HepG2 (cell line): ENCODE measurements at regions not wholly inside any gene's neighbourhood (a gene's known extent, or its start where the extent isn't known, plus 50 kb on each side); places are given as distances from the start of the nearest gene placed in this dataset.

Source experiments
- ATAC-seq: fragments of 200-7000 bp; cut with Tn5 transposase; 3 replicates; pipeline ENCODE4 v1.9.1; 2020; ENCODE audit warnings: mild to moderate bottlenecking, moderate library complexity
- BruUV-seq: library from RNA; stranded (reverse); fragments of 400-500 nt; replicated peaks from 2 replicates; lab custom pipeline; 2021; lab: Mats Ljungman, UMichigan
- CTCF ChIA-PET: fragments of 300-600 bp; formaldehyde crosslinking; extraction: SDS; loops from one replicate; lab custom pipeline; 2021; ENCODE audit warnings: low total read pairs, inconsistent platforms, low intra/inter-chr PET ratio; lab: Yijun Ruan, JAX
- POLR2A ChIA-PET: fragments of 350-600 bp; sonication (Branson Sonifier 250); formaldehyde crosslinking; loops from one replicate; lab custom pipeline; 2020; ENCODE audit warnings: antibody characterized with exemption, inconsistent platforms; lab: Yijun Ruan, JAX
- DNase-seq: peaks from one replicate; pipeline ENCODE4 v3.0.0-alpha.2; 2015; ENCODE audit warnings: low spot score
- FAIRE-seq: peaks from 3 replicates; lab custom pipeline; 2011; peaks lifted over from hg19 to GRCh38; lab: Jason Lieb, UNC
- H2AFZ ChIP-seq: one replicate; pipeline ENCODE4 v1.6.1; 2011; ENCODE audit warnings: low read length, inconsistent platforms
- H3K27ac ChIP-seq: fragments of 300-600 bp; 3 replicates; pipeline ENCODE4 v1.8.0; 2011; ENCODE audit warnings: mixed run types, mild to moderate bottlenecking, mixed read lengths, low read length, inconsistent platforms; ENCODE audit not compliant: insufficient read depth; ENCODE audit errors: extremely low read length
- H3K27me3 ChIP-seq, 2 experiments: fragments of 200-600 bp in 1 of 2; 2 replicates in 1 of 2; 3 replicates in 1 of 2; pipeline versions ENCODE4 v1.6.0 to v1.8.0; 2011; ENCODE audit warnings: low read length in 2 of 2, mild to moderate bottlenecking in 2 of 2, moderate library complexity in 2 of 2, inconsistent platforms in 1 of 2; ENCODE audit not compliant: insufficient read depth in 2 of 2, control insufficient read depth in 1 of 2
- H3K36me3 ChIP-seq, 2 experiments: fragments of 200-600 bp in 1 of 2; replicated peaks in 1 of 2; 2 replicates in 1 of 2; 3 replicates in 1 of 2; pipeline versions ENCODE4 v1.5.1 to v1.8.0; 2011; ENCODE audit warnings: low read length in 2 of 2, inconsistent platforms in 1 of 2; ENCODE audit not compliant: insufficient read depth in 2 of 2, control insufficient read depth in 1 of 2
- H3K4me1 ChIP-seq: 2 replicates; pipeline ENCODE4 v1.5.1; 2012; ENCODE audit warnings: low read length, inconsistent platforms; ENCODE audit not compliant: insufficient read depth
- H3K4me2 ChIP-seq: 2 replicates; pipeline ENCODE4 v1.6.0; 2011; ENCODE audit warnings: low read depth, low read length, inconsistent platforms
- H3K4me3 ChIP-seq, 3 experiments: fragments of 200-600 bp in 1 of 3; sonication (generic), shearing (Covaris generic) in 1 of 3; replicated peaks in 1 of 3; 2 replicates each; pipeline ENCODE4 v1.5.1; 2011 to 2016; ENCODE audit warnings: low read length in 3 of 3, inconsistent platforms in 2 of 3, low read depth in 2 of 3, mild to moderate bottlenecking in 2 of 3, control low read depth in 1 of 3, mixed read lengths in 1 of 3; ENCODE audit not compliant: insufficient read depth in 1 of 3
- H3K79me2 ChIP-seq: one replicate; pipeline ENCODE4 v1.6.1; 2011; ENCODE audit warnings: low read length, inconsistent platforms; ENCODE audit not compliant: insufficient read depth
- H3K9ac ChIP-seq: 2 replicates; pipeline ENCODE4 v1.6.0; 2011; ENCODE audit warnings: mild to moderate bottlenecking, low read depth, low read length, inconsistent platforms; ENCODE audit not compliant: insufficient read depth
- H3K9me3 ChIP-seq: 2 replicates; pipeline ENCODE4 v1.5.1; 2012; ENCODE audit warnings: mild to moderate bottlenecking, low read length
- H4K20me1 ChIP-seq: 2 replicates; pipeline ENCODE4 v1.6.0; 2011; ENCODE audit warnings: inconsistent platforms, mild to moderate bottlenecking, low read length, moderate library complexity; ENCODE audit not compliant: insufficient read depth
- AFF4 ChIP-seq: sonication (generic); formaldehyde crosslinking; IDR thresholded peaks from 2 replicates; pipeline ENCODE4 v1.4.0; 2020; ENCODE audit warnings: missing genetic modification reagents
- CTCF ChIP-seq: sonication (generic); formaldehyde crosslinking; IDR thresholded peaks from 2 replicates; pipeline ENCODE4 v1.5.0; 2020; ENCODE audit warnings: mild to moderate bottlenecking, missing genetic modification reagents, moderate library complexity
- REST ChIP-seq, 2 experiments: IDR thresholded peaks; 2 replicates each; pipeline ENCODE4 v1.6.1; 2011 to 2012; ENCODE audit warnings: low read length in 2 of 2, borderline replicate concordance in 1 of 2, low read depth in 1 of 2, mild to moderate bottlenecking in 1 of 2, moderate library complexity in 1 of 2
- SKI ChIP-seq: fragments of 450-650 bp; IDR thresholded peaks from one replicate; pipeline ENCODE4 v1.6.1; 2018; ENCODE audit warnings: mild to moderate bottlenecking; ENCODE audit not compliant: partially characterized antibody
- SP1 ChIP-seq, 2 experiments: fragments of 450-650 bp in 1 of 2; sonication (generic) in 1 of 2; formaldehyde crosslinking in 1 of 2; IDR thresholded peaks; 2 replicates each; pipeline versions ENCODE4 v1.4.0 to v1.6.1; 2016 to 2020; ENCODE audit warnings: missing genetic modification reagents in 1 of 2
- ZNF180 ChIP-seq: sonication (generic); formaldehyde crosslinking; IDR thresholded peaks from 2 replicates; pipeline ENCODE4 v1.4.0; 2020; ENCODE audit warnings: low read depth, missing genetic modification reagents, borderline replicate concordance
- ZNF816 ChIP-seq: sonication (generic); formaldehyde crosslinking; IDR thresholded peaks from 2 replicates; pipeline ENCODE4 v1.8.0; 2022; ENCODE audit warnings: missing genetic modification reagents, mild to moderate bottlenecking, borderline replicate concordance
- ZNF891 ChIP-seq: sonication (generic); formaldehyde crosslinking; IDR thresholded peaks from 2 replicates; pipeline ENCODE4 v1.5.0; 2020; ENCODE audit warnings: mild to moderate bottlenecking, missing genetic modification reagents
- WGBS: methylation state at CpG from one replicate; pipeline ENCODE4 v1.1.6; 2017; ENCODE audit warnings: low lambda C conversion rate; 5-methylcytosine and 5-hydroxymethylcytosine counted together
- in situ Hi-C: cut with HindIII; loops from 2 replicates; pipeline ENCODE4 v1.10.0; 2017; ENCODE audit warnings: low pct_unique_long_range_greater_than_20kb; ENCODE audit not compliant: extremely low pct_ligation_motif_present
- intact Hi-C: fragments of 100-400 bp; cut with micrococcal nuclease; formaldehyde crosslinking; loops from one replicate; pipeline ENCODE4 v1.10.0; 2022; ENCODE audit not compliant: unreplicated experiment
- TF ChIP-seq, protein P1 (sequence below): IDR thresholded peaks from 2 replicates; pipeline ENCODE4 v1.6.1; 2018; ENCODE audit warnings: missing genetic modification reagents

GRCh38 chr2:164145093-164145987, 409.5 kb upstream of the FIGN start:
- Histone ChIP-seq H4K20me1 (no peaks in the 10 kb centered on the region), H3K36me3 (no peaks in the 10 kb centered on the region), H2AFZ (no peak overlapping the region), H3K4me2 (no peak overlapping the region), H3K27ac (no peak overlapping the region), H3K4me1 (no peaks in the 10 kb centered on the region), H3K27me3 (no peaks in the 10 kb centered on the region), H3K9ac (no peak overlapping the region), H3K9me3 (no peaks in the 10 kb centered on the region), H3K79me2 (no peaks in the 10 kb centered on the region), H3K4me3 (no peak overlapping the region)
- in situ Hi-C loops (no loop called here), intact Hi-C loops (no loop called here)
- POLR2A ChIA-PET: no interaction called here
- DNase-seq (no peak), FAIRE-seq (no peak), ATAC-seq (no peak)
- CTCF ChIA-PET: no interaction called here
- no TSS peak for BruUV-seq
- 2% methylated on average over 3 of the region's 3 CpGs for WGBS
- no peak for TF ChIP-seq SP1 (IDR thresholded peaks at IDR 0.05)
- no peak for TF ChIP-seq SP1 (CRISPR knock-in tag; IDR thresholded peaks at IDR 0.05)
- TF ChIP-seq SKI: no peak
- TF ChIP-seq ZNF891 (CRISPR knock-in tag): no peak
- TF ChIP-seq ZNF816 (CRISPR knock-in tag): no peak
- TF ChIP-seq REST (IDR thresholded peaks at IDR 0.05; ENCODE audit: borderline replicate concordance in 1 of 2, low read depth in 1 of 2, low read length in 2 of 2): no peak
- no peak for TF ChIP-seq AFF4 (CRISPR knock-in tag)
- TF ChIP-seq ZNF180: no peak
- no peak for TF ChIP-seq CTCF
- TF ChIP-seq, protein P1, sequence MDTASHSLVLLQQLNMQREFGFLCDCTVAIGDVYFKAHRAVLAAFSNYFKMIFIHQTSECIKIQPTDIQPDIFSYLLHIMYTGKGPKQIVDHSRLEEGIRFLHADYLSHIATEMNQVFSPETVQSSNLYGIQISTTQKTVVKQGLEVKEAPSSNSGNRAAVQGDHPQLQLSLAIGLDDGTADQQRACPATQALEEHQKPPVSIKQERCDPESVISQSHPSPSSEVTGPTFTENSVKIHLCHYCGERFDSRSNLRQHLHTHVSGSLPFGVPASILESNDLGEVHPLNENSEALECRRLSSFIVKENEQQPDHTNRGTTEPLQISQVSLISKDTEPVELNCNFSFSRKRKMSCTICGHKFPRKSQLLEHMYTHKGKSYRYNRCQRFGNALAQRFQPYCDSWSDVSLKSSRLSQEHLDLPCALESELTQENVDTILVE (CRISPR knock-in tag): no peak
